ENCODE measurements at regions not wholly inside any gene's neighbourhood (a gene's known extent, or its start where the extent isn't known, plus 50 kb on each side); places are given as distances from the start of the nearest gene placed in this dataset.

GRCh38 chr7:81604075-81604807 is 165.6 kb downstream of the HGF start:
- intact Hi-C loops (cut with DNase I, micrococcal nuclease), result no loop called here
- H3K27ac Mint-ChIP-seq, result no peak overlapping the region
- H3K27me3 Mint-ChIP-seq, result no peaks in the 10 kb centered on the region
- POLR2A ChIA-PET, result no interaction called here
- DNase-seq (no peak), ATAC-seq (no peak)
- H3K36me3 Mint-ChIP-seq (ENCODE audit: low read depth), result no peaks in the 10 kb centered on the region
- CTCF ChIA-PET, result no interaction called here
- no peaks in the 10 kb centered on the region for H3K4me1 Mint-ChIP-seq
- no peaks in the 10 kb centered on the region for H3K9me3 Mint-ChIP-seq (ENCODE audit: low read depth)
- no peak overlapping the region for H3K4me3 Mint-ChIP-seq

GRCh38 chr7:81600608-81601007 is 169.2 kb downstream of the HGF start:
- ChIA-PET POLR2A (no interaction called here), CTCF (no interaction called here)
- H3K27me3 Mint-ChIP-seq, result no peaks in the 10 kb centered on the region
- ATAC-seq, result no peak
- no peak overlapping the region for H3K27ac Mint-ChIP-seq
- no peaks in the 10 kb centered on the region for H3K4me1 Mint-ChIP-seq
- H3K9me3 Mint-ChIP-seq (ENCODE audit: low read depth), result no peaks in the 10 kb centered on the region
- no peak overlapping the region for H3K4me3 Mint-ChIP-seq
- no peaks in the 10 kb centered on the region for H3K36me3 Mint-ChIP-seq (ENCODE audit: low read depth)
- intact Hi-C loops (cut with DNase I, micrococcal nuclease), result no loop called here
- no peak for DNase-seq

GRCh38 chr7:81598951-81599350 is 170.9 kb downstream of the HGF start:
- intact Hi-C loops (cut with DNase I, micrococcal nuclease), result no loop called here
- CTCF ChIA-PET, result no interaction called here

GRCh38 chr7:81594767-81595166 is 175.1 kb downstream of the HGF start:
- no peaks in the 10 kb centered on the region for H3K4me1 Mint-ChIP-seq
- CTCF ChIA-PET, result no interaction called here
- no peaks in the 10 kb centered on the region for H3K9me3 Mint-ChIP-seq (ENCODE audit: low read depth)
- no peak for DNase-seq
- no peak for ATAC-seq
- H3K27ac Mint-ChIP-seq, result no peak overlapping the region
- intact Hi-C loops (cut with DNase I, micrococcal nuclease), result no loop called here
- H3K4me3 Mint-ChIP-seq, result no peak overlapping the region
- POLR2A ChIA-PET, result no interaction called here
- no peaks in the 10 kb centered on the region for H3K36me3 Mint-ChIP-seq (ENCODE audit: low read depth)
- H3K27me3 Mint-ChIP-seq, result no peaks in the 10 kb centered on the region

More at GRCh38 chr7:81598951-81599350, 170.9 kb downstream of the HGF start:
- Mint-ChIP-seq H3K4me1 (no peaks in the 10 kb centered on the region), H3K36me3 (ENCODE audit: low read depth) (no peaks in the 10 kb centered on the region), H3K9me3 (ENCODE audit: low read depth) (no peaks in the 10 kb centered on the region), H3K27me3 (no peaks in the 10 kb centered on the region), H3K4me3 (no peak overlapping the region), H3K27ac (no peak overlapping the region)
- DNase-seq (no peak), ATAC-seq (no peak)
- POLR2A ChIA-PET, result no interaction called here

- Mint-ChIP-seq H3K27me3 (no peaks in the 10 kb centered on the region), H3K4me3 (no peak overlapping the region), H3K27ac (no peak overlapping the region), H3K4me1 (no peaks in the 10 kb centered on the region), H3K36me3 (ENCODE audit: low read depth) (no peaks in the 10 kb centered on the region), H3K9me3 (ENCODE audit: low read depth) (peaks cover 2% of the 10 kb centered on the region)
- ChIA-PET POLR2A (no interaction called here), CTCF (no interaction called here)
- intact Hi-C loops (cut with DNase I, micrococcal nuclease), result no loop called here
- ATAC-seq (no peak), DNase-seq (no peak)
Measured at GRCh38 chr7:81590131-81590530, 179.7 kb downstream of the HGF start.

GRCh38 chr7:81584667-81585066 is 185.2 kb downstream of the HGF start:
- no peak overlapping the region for H3K27ac Mint-ChIP-seq
- DNase-seq (no peak), ATAC-seq (no peak)
- H3K9me3 Mint-ChIP-seq (ENCODE audit: low read depth), result peaks cover 2% of the 10 kb centered on the region
- ChIA-PET POLR2A (no interaction called here), CTCF (no interaction called here)
- no peak overlapping the region for H3K4me3 Mint-ChIP-seq
- H3K4me1 Mint-ChIP-seq, result no peaks in the 10 kb centered on the region
- no peaks in the 10 kb centered on the region for H3K27me3 Mint-ChIP-seq
- no peaks in the 10 kb centered on the region for H3K36me3 Mint-ChIP-seq (ENCODE audit: low read depth)
- intact Hi-C loops (cut with DNase I, micrococcal nuclease), result no loop called here

- DNase-seq (no peak), ATAC-seq (no peak)
- intact Hi-C loops (cut with DNase I, micrococcal nuclease), result no loop called here
- Mint-ChIP-seq H3K36me3 (ENCODE audit: low read depth) (no peaks in the 10 kb centered on the region), H3K27ac (no peak overlapping the region), H3K4me3 (no peak overlapping the region), H3K9me3 (ENCODE audit: low read depth) (peaks cover 2% of the 10 kb centered on the region), H3K4me1 (no peaks in the 10 kb centered on the region), H3K27me3 (no peaks in the 10 kb centered on the region)
- CTCF ChIA-PET, result no interaction called here
- POLR2A ChIA-PET, result no interaction called here
Measured at GRCh38 chr7:81583882-81584533, 185.8 kb downstream of the HGF start.

GRCh38 chr7:81583090-81583489 is 186.8 kb downstream of the HGF start:
- intact Hi-C loops (cut with DNase I, micrococcal nuclease), result no loop called here
- Mint-ChIP-seq H3K27me3 (no peaks in the 10 kb centered on the region), H3K27ac (no peak overlapping the region), H3K4me3 (no peak overlapping the region), H3K4me1 (no peaks in the 10 kb centered on the region), H3K9me3 (ENCODE audit: low read depth) (peaks cover 2% of the 10 kb centered on the region), H3K36me3 (ENCODE audit: low read depth) (no peaks in the 10 kb centered on the region)
- ChIA-PET POLR2A (no interaction called here), CTCF (no interaction called here)
- DNase-seq (no peak), ATAC-seq (no peak)

- H3K4me1 Mint-ChIP-seq, result no peaks in the 10 kb centered on the region
- POLR2A ChIA-PET, result no interaction called here
- no peak overlapping the region for H3K4me3 Mint-ChIP-seq
- no peak overlapping the region for H3K27ac Mint-ChIP-seq
- intact Hi-C loops (cut with DNase I, micrococcal nuclease), result no loop called here
- DNase-seq (no peak), ATAC-seq (no peak)
- no peaks in the 10 kb centered on the region for H3K36me3 Mint-ChIP-seq (ENCODE audit: low read depth)
- CTCF ChIA-PET, result no interaction called here
- H3K27me3 Mint-ChIP-seq, result no peaks in the 10 kb centered on the region
- peaks cover 3% of the 10 kb centered on the region for H3K9me3 Mint-ChIP-seq (ENCODE audit: low read depth)
Measured at GRCh38 chr7:81577642-81578340, 192.1 kb downstream of the HGF start.

- POLR2A ChIA-PET, result no interaction called here
- Mint-ChIP-seq H3K9me3 (ENCODE audit: low read depth) (peaks cover 3% of the 10 kb centered on the region), H3K36me3 (ENCODE audit: low read depth) (no peaks in the 10 kb centered on the region), H3K27me3 (no peaks in the 10 kb centered on the region), H3K4me1 (no peaks in the 10 kb centered on the region), H3K4me3 (no peak overlapping the region), H3K27ac (no peak overlapping the region)
- DNase-seq, result no peak
- no peak for ATAC-seq
- intact Hi-C loops (cut with DNase I, micrococcal nuclease), result no loop called here
- CTCF ChIA-PET, result no interaction called here
Measured at GRCh38 chr7:81574723-81575326, 195.0 kb downstream of the HGF start.

- H3K4me1 Mint-ChIP-seq, result no peaks in the 10 kb centered on the region
- peaks cover 3% of the 10 kb centered on the region for H3K9me3 Mint-ChIP-seq (ENCODE audit: low read depth)
- no peak overlapping the region for H3K4me3 Mint-ChIP-seq
- DNase-seq, result no peak
- H3K27ac Mint-ChIP-seq, result no peak overlapping the region
- ATAC-seq, result no peak
- ChIA-PET CTCF (no interaction called here), POLR2A (no interaction called here)
- H3K36me3 Mint-ChIP-seq (ENCODE audit: low read depth), result no peaks in the 10 kb centered on the region
- H3K27me3 Mint-ChIP-seq, result no peaks in the 10 kb centered on the region
- intact Hi-C loops (cut with DNase I, micrococcal nuclease), result no loop called here
Measured at GRCh38 chr7:81573932-81574331, 195.9 kb downstream of the HGF start.

- no peak for DNase-seq
- no peaks in the 10 kb centered on the region for H3K36me3 Mint-ChIP-seq (ENCODE audit: low read depth)
- CTCF ChIA-PET, result no interaction called here
Measured at GRCh38 chr7:81573128-81573527, 196.7 kb downstream of the HGF start.

More at GRCh38 chr7:81573128-81573527, 196.7 kb downstream of the HGF start:
- H3K4me1 Mint-ChIP-seq, result no peaks in the 10 kb centered on the region
- peaks cover 3% of the 10 kb centered on the region for H3K9me3 Mint-ChIP-seq (ENCODE audit: low read depth)
- no peak overlapping the region for H3K4me3 Mint-ChIP-seq
- intact Hi-C loops (cut with DNase I, micrococcal nuclease), result no loop called here
- ATAC-seq, result no peak
- no peak overlapping the region for H3K27ac Mint-ChIP-seq
- POLR2A ChIA-PET, result no interaction called here
- H3K27me3 Mint-ChIP-seq, result no peaks in the 10 kb centered on the region

Measured in activated CD4-positive, alpha-beta T cell treated with anti-CD3 and anti-CD28 coated beads for 36 hours (primary cell).